H9 (cell line): ENCODE measurements at regions not wholly inside any gene's neighbourhood (a gene's known extent, or its start where the extent isn't known, plus 50 kb on each side); places are given as distances from the start of the nearest gene placed in this dataset.
"Not testable (repeated sequence)": the region's sequence is repeated elsewhere in the genome, so short reads cannot be mapped to it uniquely, and the experiment has no call there.

Experiments used
- DNase-seq: peaks from one replicate; pipeline ENCODE4 v3.0.0-alpha.2; 2017
- H2AFZ ChIP-seq: one replicate; pipeline ENCODE4 v1.6.1; 2013; ENCODE audit warnings: mild to moderate bottlenecking, low read length, control low read depth, moderate library complexity
- H2AK5ac ChIP-seq: 2 replicates; pipeline ENCODE4 v1.6.1; 2013; ENCODE audit warnings: low read length, control low read depth, mixed read lengths; ENCODE audit not compliant: insufficient read length
- H2BK120ac ChIP-seq: one replicate; pipeline ENCODE4 v1.6.1; 2013; ENCODE audit warnings: low read depth, mild to moderate bottlenecking, low read length, control low read depth, inconsistent platforms; ENCODE audit not compliant: poor library complexity, severe bottlenecking
- H2BK12ac ChIP-seq: 2 replicates; pipeline ENCODE4 v1.6.1; 2013; ENCODE audit warnings: low read length, control low read depth, mixed read lengths, low read depth; ENCODE audit not compliant: insufficient read length
- H2BK15ac ChIP-seq: 2 replicates; pipeline ENCODE4 v1.6.1; 2013; ENCODE audit warnings: low read depth, low read length, control low read depth
- H2BK20ac ChIP-seq: one replicate; pipeline ENCODE4 v1.6.1; 2013; ENCODE audit warnings: low read depth, mild to moderate bottlenecking, low read length, control low read depth, inconsistent platforms; ENCODE audit not compliant: poor library complexity, severe bottlenecking
- H2BK5ac ChIP-seq: 2 replicates; pipeline ENCODE4 v1.6.1; 2013; ENCODE audit warnings: low read length, control low read depth, mixed read lengths; ENCODE audit not compliant: insufficient read length
- H3K14ac ChIP-seq: 2 replicates; pipeline ENCODE4 v1.6.1; 2013; ENCODE audit warnings: low read length, control low read depth; ENCODE audit not compliant: insufficient read depth
- H3K18ac ChIP-seq: 2 replicates; pipeline ENCODE4 v1.6.1; 2013; ENCODE audit warnings: low read depth, mild to moderate bottlenecking, mixed read lengths, low read length, control low read depth; ENCODE audit not compliant: insufficient read length
- H3K23ac ChIP-seq: 2 replicates; pipeline ENCODE4 v1.6.1; 2013; ENCODE audit warnings: low read length, control low read depth, mixed read lengths, low read depth; ENCODE audit not compliant: insufficient read length
- H3K23me2 ChIP-seq: 2 replicates; pipeline ENCODE4 v1.6.1; 2013; ENCODE audit warnings: low read depth, mild to moderate bottlenecking, mixed read lengths, low read length, control low read depth; ENCODE audit not compliant: insufficient read length, poor library complexity, severe bottlenecking
- H3K27ac ChIP-seq: 2 replicates; pipeline ENCODE4 v1.5.1; 2013; ENCODE audit warnings: low read length, control low read depth, mixed read lengths, low read depth; ENCODE audit not compliant: insufficient read length
- H3K27me3 ChIP-seq: 2 replicates; pipeline ENCODE4 v1.6.1; 2013; ENCODE audit warnings: low read length, control low read depth, inconsistent platforms; ENCODE audit not compliant: insufficient read depth
- H3K4ac ChIP-seq: 2 replicates; pipeline ENCODE4 v1.6.1; 2013; ENCODE audit warnings: low read depth, mild to moderate bottlenecking, control low read depth, inconsistent platforms, low read length, moderate library complexity
- H3K4me1 ChIP-seq: 2 replicates; pipeline ENCODE4 v1.6.1; 2013; ENCODE audit warnings: low read length, control low read depth, inconsistent platforms; ENCODE audit not compliant: insufficient read depth
- H3K4me2 ChIP-seq: 2 replicates; pipeline ENCODE4 v1.6.1; 2013; ENCODE audit warnings: low read length, control low read depth, mixed read lengths; ENCODE audit not compliant: insufficient read length, insufficient read depth
- H3K56ac ChIP-seq: 2 replicates; pipeline ENCODE4 v1.6.1; 2013; ENCODE audit warnings: low read depth, mild to moderate bottlenecking, mixed read lengths, low read length, control low read depth; ENCODE audit not compliant: insufficient read length
- H3K79me1 ChIP-seq: 2 replicates; pipeline ENCODE4 v1.6.1; 2013; ENCODE audit warnings: low read depth, mild to moderate bottlenecking, moderate library complexity, low read length, control low read depth, inconsistent platforms; ENCODE audit not compliant: insufficient read depth, poor library complexity, severe bottlenecking
- H3K79me2 ChIP-seq: 2 replicates; pipeline ENCODE4 v1.6.1; 2013; ENCODE audit warnings: low read length, control low read depth, inconsistent platforms; ENCODE audit not compliant: insufficient read depth
- H3K9ac ChIP-seq: 2 replicates; pipeline ENCODE4 v1.6.1; 2013; ENCODE audit warnings: low read length, control low read depth, mixed read lengths; ENCODE audit not compliant: insufficient read length; ENCODE audit errors: extremely low read depth
- H3K9me3 ChIP-seq: one replicate; pipeline ENCODE4 v1.6.1; 2013; ENCODE audit warnings: low read depth, low read length, inconsistent platforms; ENCODE audit not compliant: control insufficient read depth
- H3T11ph ChIP-seq: one replicate; pipeline ENCODE4 v1.6.1; 2013; ENCODE audit warnings: mild to moderate bottlenecking, low read length, control low read depth, inconsistent platforms
- H4K20me1 ChIP-seq: one replicate; pipeline ENCODE4 v1.6.1; 2013; ENCODE audit not compliant: control insufficient read depth, insufficient read length, insufficient read depth
- H4K5ac ChIP-seq: 2 replicates; pipeline ENCODE4 v1.6.1; 2013; ENCODE audit warnings: low read depth, mild to moderate bottlenecking, mixed read lengths, low read length, control low read depth; ENCODE audit not compliant: insufficient read length
- H4K8ac ChIP-seq: replicated peaks from 2 replicates; pipeline ENCODE4 v1.6.1; 2013; ENCODE audit warnings: low read length, control low read depth, mixed read lengths, low read depth; ENCODE audit not compliant: insufficient read length
- H4K91ac ChIP-seq: 2 replicates; pipeline ENCODE4 v1.6.1; 2013; ENCODE audit warnings: low read depth, mild to moderate bottlenecking, moderate library complexity, mixed read lengths, low read length, control low read depth; ENCODE audit not compliant: insufficient read length
- H3K27ac Mint-ChIP-seq, 3 experiments: 2 replicates in 2 of 3; 3 replicates in 1 of 3; pipeline ENCODE4 v1.8.0; 2020 to 2021; ENCODE audit warnings: mixed read lengths in 3 of 3, mild to moderate bottlenecking in 1 of 3, moderate library complexity in 1 of 3
- H3K27me3 Mint-ChIP-seq: 2 replicates; pipeline ENCODE4 v1.8.0; 2021; ENCODE audit warnings: low read depth, mild to moderate bottlenecking, moderate library complexity, mixed read lengths
- H3K36me3 Mint-ChIP-seq, 3 experiments: 2 replicates in 2 of 3; 3 replicates in 1 of 3; pipeline ENCODE4 v1.8.0; 2020 to 2021; ENCODE audit warnings: low read depth in 3 of 3, mixed read lengths in 3 of 3; ENCODE audit not compliant: insufficient read depth in 1 of 3
- H3K4me1 Mint-ChIP-seq, 2 experiments: 2 replicates each; pipeline ENCODE4 v1.8.0; 2020; ENCODE audit warnings: mixed read lengths in 2 of 2
- H3K4me3 Mint-ChIP-seq, 2 experiments: 2 replicates in 1 of 2; 3 replicates in 1 of 2; pipeline ENCODE4 v1.8.0; 2020 to 2021; ENCODE audit warnings: mild to moderate bottlenecking in 2 of 2, mixed read lengths in 2 of 2, moderate library complexity in 1 of 2
- H3K9me3 Mint-ChIP-seq, 2 experiments: 2 replicates in 1 of 2; 3 replicates in 1 of 2; pipeline ENCODE4 v1.8.0; 2020; ENCODE audit warnings: mild to moderate bottlenecking in 2 of 2, mixed read lengths in 2 of 2, moderate library complexity in 1 of 2
- WGBS: extraction: QIAGEN DNeasy Blood & Tissue Kit; methylation state at CpG from one replicate; pipeline ENCODE4 v1.1.7; 2013; ENCODE audit warnings: missing lambda C conversion rate, low lambda C conversion rate, mixed read lengths; ENCODE audit not compliant: insufficient read length; ENCODE audit errors: extremely low coverage; 5-methylcytosine and 5-hydroxymethylcytosine counted together
- TF ChIP-seq, protein P1 (sequence below): fragments of 200-600 bp; sonication (generic); conservative IDR thresholded peaks from 3 replicates; pipeline ENCODE4 v1.8.0; 2021; ENCODE audit warnings: antibody characterized with exemption, mild to moderate bottlenecking

GRCh38 chr4:52204921-52205320 lies 153.8 kb downstream of the SPATA18 start:
- no peak overlapping the region for H2BK12ac ChIP-seq
- H3K9me3 Mint-ChIP-seq, result no peaks in the 10 kb centered on the region
- H3K23me2 ChIP-seq, result no peaks in the 10 kb centered on the region
- H3K4me3 Mint-ChIP-seq, result no peak overlapping the region
- no peak overlapping the region for H3T11ph ChIP-seq
- no peak overlapping the region for H4K5ac ChIP-seq
- H3K27me3 Mint-ChIP-seq, result no peaks in the 10 kb centered on the region; the same call in 1 of the 2 replicates
- no peaks in the 10 kb centered on the region for H3K9me3 ChIP-seq
- WGBS, result no CpG with 5 or more reads among the region's 3 CpGs
- H3K4me2 ChIP-seq, result no peak overlapping the region
- H3K79me1 ChIP-seq, result no peaks in the 10 kb centered on the region
- no peak overlapping the region for H4K8ac ChIP-seq
- no peak overlapping the region for H3K27ac Mint-ChIP-seq
- H3K4ac ChIP-seq, result no peak overlapping the region
- H3K36me3 Mint-ChIP-seq, result no peaks in the 10 kb centered on the region
- H3K79me2 ChIP-seq, result no peaks in the 10 kb centered on the region
- no peak overlapping the region for H2AFZ ChIP-seq
- TF ChIP-seq, protein P1, sequence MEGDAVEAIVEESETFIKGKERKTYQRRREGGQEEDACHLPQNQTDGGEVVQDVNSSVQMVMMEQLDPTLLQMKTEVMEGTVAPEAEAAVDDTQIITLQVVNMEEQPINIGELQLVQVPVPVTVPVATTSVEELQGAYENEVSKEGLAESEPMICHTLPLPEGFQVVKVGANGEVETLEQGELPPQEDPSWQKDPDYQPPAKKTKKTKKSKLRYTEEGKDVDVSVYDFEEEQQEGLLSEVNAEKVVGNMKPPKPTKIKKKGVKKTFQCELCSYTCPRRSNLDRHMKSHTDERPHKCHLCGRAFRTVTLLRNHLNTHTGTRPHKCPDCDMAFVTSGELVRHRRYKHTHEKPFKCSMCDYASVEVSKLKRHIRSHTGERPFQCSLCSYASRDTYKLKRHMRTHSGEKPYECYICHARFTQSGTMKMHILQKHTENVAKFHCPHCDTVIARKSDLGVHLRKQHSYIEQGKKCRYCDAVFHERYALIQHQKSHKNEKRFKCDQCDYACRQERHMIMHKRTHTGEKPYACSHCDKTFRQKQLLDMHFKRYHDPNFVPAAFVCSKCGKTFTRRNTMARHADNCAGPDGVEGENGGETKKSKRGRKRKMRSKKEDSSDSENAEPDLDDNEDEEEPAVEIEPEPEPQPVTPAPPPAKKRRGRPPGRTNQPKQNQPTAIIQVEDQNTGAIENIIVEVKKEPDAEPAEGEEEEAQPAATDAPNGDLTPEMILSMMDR, result no peak
- H2BK120ac ChIP-seq, result no peak overlapping the region
- no peak overlapping the region for H3K56ac ChIP-seq
- no peak overlapping the region for H3K14ac ChIP-seq
- H4K20me1 ChIP-seq, result no peaks in the 10 kb centered on the region
- no peak overlapping the region for H3K18ac ChIP-seq
- H4K91ac ChIP-seq, result no peak overlapping the region
- no peak overlapping the region for H3K9ac ChIP-seq
- H3K4me1 ChIP-seq, result peaks cover 6% of the 10 kb centered on the region; the same call in 1 of the 2 replicates
- no peak overlapping the region for H2AK5ac ChIP-seq
- H2BK5ac ChIP-seq, result no peak overlapping the region
- H2BK15ac ChIP-seq, result no peak overlapping the region
- H3K23ac ChIP-seq, result no peak overlapping the region
- H3K4me1 Mint-ChIP-seq, result peaks cover 23 to 24% of the 10 kb centered on the region in 2 experiments
- H3K27me3 ChIP-seq, result no peaks in the 10 kb centered on the region
- no peak for DNase-seq
- H2BK20ac ChIP-seq, result no peak overlapping the region
- no peak overlapping the region for H3K27ac ChIP-seq

GRCh38 chr4:52207146-52207545 lies 156.0 kb downstream of the SPATA18 start:
- H3T11ph ChIP-seq, H3K36me3 Mint-ChIP-seq, DNase-seq, H4K20me1 ChIP-seq, H3K14ac ChIP-seq, H3K18ac ChIP-seq, H2BK120ac ChIP-seq, H3K56ac ChIP-seq, H3K4me1 ChIP-seq, H3K23me2 ChIP-seq, H2AK5ac ChIP-seq, H2AFZ ChIP-seq, H3K27me3 Mint-ChIP-seq, H2BK20ac ChIP-seq, H3K27me3 ChIP-seq, H2BK5ac ChIP-seq, H3K9me3 ChIP-seq, H3K9me3 Mint-ChIP-seq, H4K5ac ChIP-seq, H4K8ac ChIP-seq, H3K4ac ChIP-seq, H3K79me2 ChIP-seq, H2BK15ac ChIP-seq, H3K9ac ChIP-seq, H3K4me2 ChIP-seq, H4K91ac ChIP-seq, H3K27ac ChIP-seq, H3K27ac Mint-ChIP-seq, H3K4me3 Mint-ChIP-seq, H2BK12ac ChIP-seq, H3K79me1 ChIP-seq, H3K23ac ChIP-seq: not testable (repeated sequence)
- WGBS, result no CpG with 5 or more reads among the region's 4 CpGs
- peaks cover 7 to 10% of the 10 kb centered on the region in 2 experiments for H3K4me1 Mint-ChIP-seq
